Activated CD8-positive, alpha-beta T cell treated with anti-CD3 and anti-CD28 coated beads for 36 hours (primary cell): ENCODE measurements at regions not wholly inside any gene's neighbourhood (a gene's known extent, or its start where the extent isn't known, plus 50 kb on each side); places are given as distances from the start of the nearest gene placed in this dataset.

Experiments used
- ATAC-seq: fragments of 200-7000 bp; cut with Tn5 transposase; one replicate; pipeline ENCODE4 v1.10.0; 2021; ENCODE audit warnings: mild to moderate bottlenecking, moderate library complexity
- CTCF ChIA-PET: fragments of 350-600 bp; sonication (Branson Sonifier 250); formaldehyde crosslinking; loops from one replicate; lab custom pipeline; 2021; ENCODE audit warnings: antibody characterized with exemption; lab: Charles Lee
- POLR2A ChIA-PET: fragments of 350-600 bp; sonication (Branson Sonifier 250); formaldehyde crosslinking; loops from one replicate; lab custom pipeline; 2021; ENCODE audit warnings: antibody characterized with exemption; lab: Charles Lee
- DNase-seq: peaks from one replicate; pipeline ENCODE4 v3.0.0-alpha.2; 2020
- H3K27ac Mint-ChIP-seq: one replicate; pipeline ENCODE4 v1.8.0; 2021; ENCODE audit warnings: mild to moderate bottlenecking, mixed read lengths
- H3K27me3 Mint-ChIP-seq: one replicate; pipeline ENCODE4 v1.8.0; 2021; ENCODE audit warnings: mixed read lengths
- H3K36me3 Mint-ChIP-seq: one replicate; pipeline ENCODE4 v1.8.0; 2021; ENCODE audit warnings: low read depth, mixed read lengths
- H3K4me1 Mint-ChIP-seq: one replicate; pipeline ENCODE4 v1.8.0; 2021; ENCODE audit warnings: low read depth, mixed read lengths
- H3K4me3 Mint-ChIP-seq: one replicate; pipeline ENCODE4 v1.8.0; 2021; ENCODE audit warnings: mild to moderate bottlenecking, moderate library complexity, mixed read lengths
- H3K9me3 Mint-ChIP-seq: one replicate; pipeline ENCODE4 v1.8.0; 2021; ENCODE audit warnings: mixed read lengths
- CTCF ChIP-seq: fragments of 200-600 bp; IDR thresholded peaks from one replicate; pipeline ENCODE4 v1.8.0; 2022; ENCODE audit warnings: antibody characterized with exemption, mild to moderate bottlenecking
- intact Hi-C: fragments of 100-400 bp; cut with micrococcal nuclease; formaldehyde crosslinking; loops from one replicate; pipeline ENCODE4 v1.10.0; 2022

GRCh38 chr3:14345496-14346150 lies 56.8 kb upstream of the SLC6A6 start:
- CTCF ChIA-PET, result interaction anchor here (1.1 to 1.6 kb wide), 3 partner anchors 9 to 122 kb away, joined by 3 to 4 read pairs (median 3); no protein-coding TSS in a partner anchor
- no peaks in the 10 kb centered on the region for H3K27me3 Mint-ChIP-seq
- no peaks in the 10 kb centered on the region for H3K9me3 Mint-ChIP-seq
- H3K36me3 Mint-ChIP-seq, result no peaks in the 10 kb centered on the region
- H3K27ac Mint-ChIP-seq, result no peak overlapping the region
- DNase-seq, result no peak
- H3K4me1 Mint-ChIP-seq, result no peaks in the 10 kb centered on the region
- intact Hi-C loops, result no loop called here
- H3K4me3 Mint-ChIP-seq, result no peak overlapping the region
- POLR2A ChIA-PET, result no interaction called here
- TF ChIP-seq CTCF, result no peak
- no peak for ATAC-seq

GRCh38 chr3:14346191-14346590 lies 56.2 kb upstream of the SLC6A6 start:
- ATAC-seq, result no peak
- Mint-ChIP-seq H3K27me3 (no peaks in the 10 kb centered on the region), H3K36me3 (no peaks in the 10 kb centered on the region), H3K4me3 (no peak overlapping the region), H3K4me1 (no peaks in the 10 kb centered on the region), H3K9me3 (no peaks in the 10 kb centered on the region), H3K27ac (peak overlapping the region; percentile 42)
- ChIA-PET CTCF (interaction anchor here (1.1 kb wide), 1 partner anchor 9 kb away, joined by 3 read pairs; no protein-coding TSS in a partner anchor), POLR2A (no interaction called here)
- no peak for DNase-seq
- intact Hi-C loops, result no loop called here
- TF ChIP-seq CTCF, result no peak

- DNase-seq (no peak), ATAC-seq (no peak)
- no peaks in the 10 kb centered on the region for H3K27me3 Mint-ChIP-seq
- no peaks in the 10 kb centered on the region for H3K36me3 Mint-ChIP-seq
- intact Hi-C loops, result no loop called here
- H3K4me3 Mint-ChIP-seq, result no peak overlapping the region
- H3K4me1 Mint-ChIP-seq, result no peaks in the 10 kb centered on the region
- ChIA-PET CTCF (interaction anchor here (1.1 kb wide), 1 partner anchor 10 kb away, joined by 3 read pairs; no protein-coding TSS in a partner anchor), POLR2A (no interaction called here)
- TF ChIP-seq CTCF, result no peak
- H3K9me3 Mint-ChIP-seq, result no peaks in the 10 kb centered on the region
- H3K27ac Mint-ChIP-seq, result no peak overlapping the region
These were observed 55.8 kb upstream of the SLC6A6 start for GRCh38 chr3:14346642-14347041.

GRCh38 chr3:14347110-14347509 lies 55.3 kb upstream of the SLC6A6 start:
- no peaks in the 10 kb centered on the region for H3K36me3 Mint-ChIP-seq
- H3K9me3 Mint-ChIP-seq, result no peaks in the 10 kb centered on the region
- TF ChIP-seq CTCF, result no peak
- no peak overlapping the region for H3K4me3 Mint-ChIP-seq
- H3K27ac Mint-ChIP-seq, result no peak overlapping the region
- intact Hi-C loops, result no loop called here
- no peaks in the 10 kb centered on the region for H3K27me3 Mint-ChIP-seq
- DNase-seq (no peak), ATAC-seq (no peak)
- ChIA-PET POLR2A (no interaction called here), CTCF (interaction anchor here (1.1 kb wide), 1 partner anchor 10 kb away, joined by 3 read pairs; no protein-coding TSS in a partner anchor)
- no peaks in the 10 kb centered on the region for H3K4me1 Mint-ChIP-seq

GRCh38 chr3:14351617-14352001 lies 50.8 kb upstream of the SLC6A6 start:
- CTCF ChIA-PET, result no interaction called here
- Mint-ChIP-seq H3K9me3 (no peaks in the 10 kb centered on the region), H3K4me3 (no peak overlapping the region), H3K36me3 (no peaks in the 10 kb centered on the region), H3K27me3 (no peaks in the 10 kb centered on the region), H3K4me1 (no peaks in the 10 kb centered on the region), H3K27ac (no peak overlapping the region)
- POLR2A ChIA-PET, result no interaction called here
- ATAC-seq (no peak), DNase-seq (no peak)
- intact Hi-C loops, result no loop called here
- no peak for TF ChIP-seq CTCF
